Lower leg skin (tissue), 4 donors: ENCODE measurements at regions not wholly inside any gene's neighbourhood (a gene's known extent, or its start where the extent isn't known, plus 50 kb on each side); places are given as distances from the start of the nearest gene placed in this dataset.
A peak's percentile ranks its signal among the peaks of the same experiment; 100 is the strongest.

Experiments
- DNase-seq, 2 donors: peaks; one replicate each; pipeline ENCODE4 v3.0.0-alpha.2; 2019; ENCODE audit warnings: low spot score in 2 of 2
- H3K4me3 ChIP-seq: fragments of 200-600 bp; sonication (generic); 2 replicates; pipeline ENCODE4 v1.5.1; 2017; ENCODE audit warnings: mild to moderate bottlenecking, low read depth; ENCODE audit not compliant: poor library complexity, severe bottlenecking
- CTCF ChIP-seq, 3 donors: fragments of 450-650 bp; IDR thresholded peaks; one replicate each; pipeline ENCODE4 v1.5.1; 2016; ENCODE audit warnings: antibody characterized with exemption in 3 of 3, mild to moderate bottlenecking in 3 of 3, moderate library complexity in 2 of 3
- POLR2A ChIP-seq, 2 donors: fragments of 450-650 bp; IDR thresholded peaks; one replicate each; pipeline ENCODE4 v1.6.1; 2016 to 2017; ENCODE audit warnings: antibody characterized with exemption in 2 of 2, mild to moderate bottlenecking in 1 of 2, moderate library complexity in 1 of 2
- WGBS, 2 donors: methylation state at CpG; one replicate each; pipeline ENCODE4 v1.1.5; 2018; 5-methylcytosine and 5-hydroxymethylcytosine counted together
- intact Hi-C: fragments of 100-400 bp; cut with DNase I; formaldehyde crosslinking; loops from one replicate; pipeline ENCODE4 v1.15.0; 2023; ENCODE audit warnings: low total_unique reads

- no peak overlapping the region for H3K4me3 ChIP-seq
- intact Hi-C loops, result no loop called here
- no peak for TF ChIP-seq CTCF (IDR thresholded peaks at IDR 0.05)
- TF ChIP-seq POLR2A (IDR thresholded peaks at IDR 0.05), result no peak
- DNase-seq, result no peak
- 79 to 85% methylated on average over 1 of the region's 1 CpG for WGBS, 2 donors
These were observed 346.5 kb upstream of the RORA start for GRCh38 chr15:61575597-61575996.

- TF ChIP-seq POLR2A (IDR thresholded peaks at IDR 0.05) (no peak), CTCF (IDR thresholded peaks at IDR 0.05) (no peak)
- no peak for DNase-seq
- WGBS, 2 donors, result 96 to 97% methylated on average over 1 of the region's 1 CpG
- intact Hi-C loops, result no loop called here
- H3K4me3 ChIP-seq, result no peak overlapping the region
These were observed 341.9 kb upstream of the RORA start for GRCh38 chr15:61571026-61571425.

- no peak for TF ChIP-seq CTCF (IDR thresholded peaks at IDR 0.05)
- no peak for TF ChIP-seq POLR2A (IDR thresholded peaks at IDR 0.05)
- DNase-seq, result no peak
- intact Hi-C loops, result no loop called here
- H3K4me3 ChIP-seq, result no peak overlapping the region
- WGBS, 2 donors, result 79 to 86% methylated on average over 3 of the region's 3 CpGs
These were observed 335.7 kb upstream of the RORA start for GRCh38 chr15:61564785-61565184.

GRCh38 chr15:61558172-61559136 lies 329.4 kb upstream of the RORA start:
- intact Hi-C loops, result no loop called here
- no peak overlapping the region for H3K4me3 ChIP-seq
- DNase-seq, result peak in 1 of 2 donors; percentile 58
- no peak for TF ChIP-seq POLR2A (IDR thresholded peaks at IDR 0.05)
- TF ChIP-seq CTCF (IDR thresholded peaks at IDR 0.05), result no peak
- 39 to 48% methylated on average over 6 of the region's 6 CpGs for WGBS, 2 donors

GRCh38 chr15:61556037-61556648 lies 327.0 kb upstream of the RORA start:
- 65 to 66% methylated on average over 5 of the region's 5 CpGs for WGBS, 2 donors
- no peak for TF ChIP-seq CTCF (IDR thresholded peaks at IDR 0.05)
- TF ChIP-seq POLR2A (IDR thresholded peaks at IDR 0.05), result no peak
- no peak for DNase-seq

More at GRCh38 chr15:61556037-61556648, 327.0 kb upstream of the RORA start:
- H3K4me3 ChIP-seq, result no peak overlapping the region
- intact Hi-C loops, result no loop called here
